ENCODE measurements at regions not wholly inside any gene's neighbourhood (a gene's known extent, or its start where the extent isn't known, plus 50 kb on each side); places are given as distances from the start of the nearest gene placed in this dataset.

- Histone ChIP-seq H3K36me3 (no peaks in the 10 kb centered on the region), H3K27me3 (no peaks in the 10 kb centered on the region), H3K4me3 (no peak overlapping the region), H3K4me1 (ENCODE audit: insufficient read depth) (no peaks in the 10 kb centered on the region), H3K9me3 (no peaks in the 10 kb centered on the region), H3K27ac (no peak overlapping the region)
- intact Hi-C loops (cut with DNase I): no loop called here
- 87 to 91% (median 90%) methylated on average over 9 of the region's 9 CpGs for WGBS, 3 donors
- TF ChIP-seq POLR2A (IDR thresholded peaks at IDR 0.05): no peak
- no peak for DNase-seq
Measured at GRCh38 chr10:130666215-130666614, 530.0 kb downstream of the GLRX3 start.

DNA sequence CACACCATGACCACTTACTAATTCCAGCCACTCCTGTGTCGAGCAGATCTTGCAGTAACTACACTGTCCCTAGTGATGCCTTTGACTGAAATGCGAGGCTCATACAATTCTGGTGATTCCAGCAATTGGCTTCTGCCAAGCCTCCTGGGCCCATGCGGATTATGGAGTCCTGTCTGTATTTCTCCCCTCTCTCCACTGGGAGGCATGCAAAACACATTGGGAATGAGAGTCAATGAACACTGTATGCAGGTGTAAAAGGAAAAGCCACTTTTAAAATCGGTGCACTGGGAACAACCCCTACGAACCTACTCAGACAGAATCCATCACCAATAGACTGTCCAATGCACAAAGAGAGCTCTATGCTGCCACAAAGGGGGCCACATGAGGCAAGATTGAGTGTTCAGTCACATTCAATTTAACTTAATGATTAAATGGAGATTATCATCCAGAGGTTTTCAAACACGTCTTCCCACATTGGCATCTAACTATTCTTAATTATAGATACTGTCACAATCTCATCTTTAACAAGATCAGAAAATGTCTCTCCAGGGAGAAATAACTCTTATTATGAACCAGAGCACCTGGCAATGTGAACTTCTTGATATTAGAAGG is 550.6 kb downstream of the GLRX3 start:
- intact Hi-C loops (cut with DNase I): no loop called here

DNA sequence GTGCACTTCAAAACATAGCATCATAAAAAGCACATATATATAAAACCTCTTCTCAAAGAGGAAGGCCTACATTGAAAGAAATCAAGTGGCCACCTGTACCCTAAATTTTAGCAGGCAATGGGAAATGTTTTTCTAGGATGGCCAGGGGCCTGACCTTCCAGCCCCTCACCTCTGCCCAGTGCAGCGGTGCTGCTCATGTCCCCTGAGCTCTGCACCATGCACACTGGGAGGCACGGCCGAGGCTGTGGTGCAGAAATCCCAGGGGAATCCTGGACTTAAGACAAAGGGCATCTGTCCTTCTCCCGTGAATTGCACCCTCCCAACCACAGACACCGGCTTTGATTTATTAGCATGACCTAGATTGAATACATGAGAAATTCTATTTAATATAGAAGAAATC is 551.4 kb downstream of the GLRX3 start:
- Histone ChIP-seq H3K27me3 (no peaks in the 10 kb centered on the region), H3K4me1 (ENCODE audit: insufficient read depth) (no peaks in the 10 kb centered on the region), H3K9me3 (no peaks in the 10 kb centered on the region), H3K27ac (no peak overlapping the region), H3K36me3 (no peaks in the 10 kb centered on the region), H3K4me3 (no peak overlapping the region)
- intact Hi-C loops (cut with DNase I): no loop called here
- no peak for DNase-seq
- WGBS, 3 donors: 67 to 73% (median 68%) methylated on average over 5 of the region's 5 CpGs
- TF ChIP-seq EP300 (IDR thresholded peaks at IDR 0.05): no peak
- no peak for TF ChIP-seq POLR2A (IDR thresholded peaks at IDR 0.05)
- no peak for TF ChIP-seq CTCF (IDR thresholded peaks at IDR 0.05)

More for the DNA sequence above, 550.6 kb downstream of the GLRX3 start:
- no peaks in the 10 kb centered on the region for H3K36me3 ChIP-seq
- H3K4me1 ChIP-seq (ENCODE audit: insufficient read depth): no peaks in the 10 kb centered on the region
- H3K4me3 ChIP-seq: no peak overlapping the region
- TF ChIP-seq EP300 (IDR thresholded peaks at IDR 0.05) (no peak), CTCF (IDR thresholded peaks at IDR 0.05) (no peak), POLR2A (IDR thresholded peaks at IDR 0.05) (no peak)
- no peaks in the 10 kb centered on the region for H3K9me3 ChIP-seq
- no peaks in the 10 kb centered on the region for H3K27me3 ChIP-seq
- H3K27ac ChIP-seq: no peak overlapping the region
- DNase-seq: no peak
- WGBS, 3 donors: 10 to 22% (median 11%) methylated on average over 6 of the region's 6 CpGs

- H3K4me3 ChIP-seq: no peak overlapping the region
- H3K9me3 ChIP-seq: no peaks in the 10 kb centered on the region
- no peaks in the 10 kb centered on the region for H3K27me3 ChIP-seq
- intact Hi-C loops (cut with DNase I): no loop called here
- H3K27ac ChIP-seq: no peak overlapping the region
- TF ChIP-seq CTCF (IDR thresholded peaks at IDR 0.05) (no peak), EP300 (IDR thresholded peaks at IDR 0.05) (no peak)
- DNase-seq: no peak
- H3K36me3 ChIP-seq: no peaks in the 10 kb centered on the region
- H3K4me1 ChIP-seq (ENCODE audit: insufficient read depth): no peaks in the 10 kb centered on the region
- WGBS, 3 donors: 37 to 49% (median 42%) methylated on average over 15 of the region's 15 CpGs
Measured at GRCh38 chr10:130689743-130690626, 553.8 kb downstream of the GLRX3 start.

DNA sequence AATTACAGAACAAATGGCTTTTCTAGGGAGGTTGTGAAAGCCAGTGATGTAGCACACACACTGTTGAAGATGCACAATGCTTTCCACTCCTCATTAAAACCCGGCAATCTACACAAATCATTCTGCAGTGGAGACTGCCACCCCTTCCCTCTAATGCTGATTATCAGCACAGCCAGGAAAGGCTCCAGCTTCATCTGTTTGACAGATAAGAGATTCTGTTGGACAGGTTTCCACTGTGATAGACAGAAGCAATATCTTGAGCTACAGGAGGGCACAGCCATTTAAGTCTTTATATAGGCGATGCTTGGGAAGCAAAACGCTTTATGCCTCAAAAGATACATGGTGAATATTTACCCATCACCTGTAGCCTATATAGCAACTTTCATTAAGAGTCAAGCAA is 555.6 kb downstream of the GLRX3 start:
- no peak overlapping the region for H3K27ac ChIP-seq
- TF ChIP-seq EP300 (IDR thresholded peaks at IDR 0.05) (no peak), CTCF (IDR thresholded peaks at IDR 0.05) (no peak), POLR2A (IDR thresholded peaks at IDR 0.05) (no peak)
- intact Hi-C loops (cut with DNase I): no loop called here
- no peaks in the 10 kb centered on the region for H3K4me1 ChIP-seq (ENCODE audit: insufficient read depth)
- DNase-seq: no peak
- no peaks in the 10 kb centered on the region for H3K27me3 ChIP-seq
- H3K9me3 ChIP-seq: no peaks in the 10 kb centered on the region
- 42 to 54% (median 48%) methylated on average over 3 of the region's 3 CpGs for WGBS, 3 donors
- H3K4me3 ChIP-seq: no peak overlapping the region
- no peaks in the 10 kb centered on the region for H3K36me3 ChIP-seq

Measured in ovary (tissue), 7 donors.